HUES6 (cell line): ENCODE measurements at regions not wholly inside any gene's neighbourhood (a gene's known extent, or its start where the extent isn't known, plus 50 kb on each side); places are given as distances from the start of the nearest gene placed in this dataset.
"Not testable (repeated sequence)": the region's sequence is repeated elsewhere in the genome, so short reads cannot be mapped to it uniquely, and the experiment has no call there.

Experiments used
- H3K27ac ChIP-seq: 2 replicates; pipeline ENCODE4 v1.7.0; 2013; ENCODE audit warnings: low read depth, mild to moderate bottlenecking, low read length, inconsistent platforms
- H3K27me3 ChIP-seq: 2 replicates; pipeline ENCODE4 v1.6.1; 2013; ENCODE audit warnings: low read length; ENCODE audit not compliant: control insufficient read depth, insufficient read depth
- H3K36me3 ChIP-seq: 2 replicates; pipeline ENCODE4 v1.6.1; 2013; ENCODE audit warnings: low read length; ENCODE audit not compliant: control insufficient read depth, insufficient read depth
- H3K4me1 ChIP-seq: 2 replicates; pipeline ENCODE4 v1.6.1; 2013; ENCODE audit warnings: low read length; ENCODE audit not compliant: control insufficient read depth, insufficient read depth
- H3K4me3 ChIP-seq: 2 replicates; pipeline ENCODE4 v1.5.1; 2013; ENCODE audit warnings: low read depth, low read length
- H3K9ac ChIP-seq: one replicate; pipeline ENCODE4 v1.6.1; 2013; ENCODE audit warnings: mild to moderate bottlenecking, low read length
- H3K9me3 ChIP-seq: 2 replicates; pipeline ENCODE4 v1.6.1; 2013; ENCODE audit warnings: low read depth, low read length; ENCODE audit not compliant: control insufficient read depth, insufficient read depth

GRCh38 chr4:27407616-27408015 is 547.0 kb downstream of the STIM2 start:
- Histone ChIP-seq H3K4me3 (no peak overlapping the region), H3K9ac (no peak overlapping the region), H3K4me1 (no peaks in the 10 kb centered on the region), H3K36me3 (no peaks in the 10 kb centered on the region), H3K27ac (no peak overlapping the region), H3K27me3 (no peaks in the 10 kb centered on the region), H3K9me3 (peaks cover 21% of the 10 kb centered on the region)

DNA sequence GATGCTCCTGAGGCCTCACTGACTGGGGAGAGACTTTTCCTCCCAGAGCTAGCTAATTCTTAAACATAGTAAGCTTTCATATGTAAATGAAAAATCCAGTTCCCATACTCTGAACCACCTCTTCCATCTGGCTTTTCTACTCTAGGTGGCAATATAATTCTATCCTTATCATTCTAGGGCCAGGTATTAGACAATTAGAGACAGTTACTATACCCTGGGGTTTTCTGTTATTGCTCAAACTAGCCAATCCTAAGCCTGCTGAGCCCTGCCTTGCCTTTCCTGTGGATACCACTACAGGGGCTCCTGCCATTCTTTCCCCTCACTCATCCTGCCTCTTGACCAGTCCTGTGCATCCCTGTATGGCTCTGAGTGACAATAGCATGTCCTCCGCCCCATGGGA is 552.0 kb downstream of the STIM2 start:
- H3K36me3 ChIP-seq = no peaks in the 10 kb centered on the region

DNA sequence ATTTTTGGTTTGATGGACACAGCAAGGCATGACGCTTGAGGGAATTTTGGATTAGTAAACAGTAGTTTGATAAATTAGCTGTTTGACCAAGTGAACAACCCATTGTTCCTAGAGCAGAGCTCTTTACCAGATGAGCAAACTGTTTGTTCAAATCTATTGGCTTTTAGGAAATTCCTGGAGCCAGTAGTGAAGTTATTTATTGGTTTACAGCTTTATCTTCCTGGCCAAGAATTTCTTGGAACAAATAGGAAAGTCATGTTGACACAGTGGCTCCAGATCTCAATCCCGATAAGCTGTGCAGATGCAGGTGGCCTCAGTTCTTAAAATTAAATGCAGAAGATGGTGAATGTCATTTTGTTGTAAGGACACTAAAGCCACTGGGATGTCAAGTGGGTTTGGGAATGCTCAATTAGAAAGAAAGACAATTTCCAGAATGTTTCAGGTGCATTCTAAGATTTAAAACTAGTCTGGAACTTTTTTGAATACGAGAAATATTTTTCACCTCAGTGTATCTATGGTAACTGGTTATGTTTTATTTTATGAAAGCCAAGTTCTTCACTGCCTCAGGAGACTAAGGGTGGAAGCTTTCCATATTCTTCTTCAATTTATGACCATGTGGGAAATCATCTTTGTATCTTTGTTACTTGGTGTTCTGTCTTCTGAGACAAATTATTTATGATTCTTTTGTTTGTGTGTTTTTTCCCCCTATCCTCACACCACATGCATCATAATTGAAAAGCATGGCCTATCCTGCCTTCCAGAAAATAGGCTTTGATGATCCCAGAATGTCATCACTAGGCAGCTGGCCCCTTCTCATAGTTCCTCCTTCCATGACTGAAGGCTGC is 554.5 kb downstream of the STIM2 start:
- H3K9me3 ChIP-seq = peaks cover 16% of the 10 kb centered on the region
- no peak overlapping the region for H3K4me3 ChIP-seq
- H3K4me1 ChIP-seq = no peaks in the 10 kb centered on the region
- H3K27ac ChIP-seq = no peak overlapping the region
- no peak overlapping the region for H3K9ac ChIP-seq
- no peaks in the 10 kb centered on the region for H3K36me3 ChIP-seq
- H3K27me3 ChIP-seq = no peaks in the 10 kb centered on the region

More for the DNA sequence above, 552.0 kb downstream of the STIM2 start:
- H3K27me3 ChIP-seq = no peaks in the 10 kb centered on the region
- no peak overlapping the region for H3K9ac ChIP-seq
- no peak overlapping the region for H3K27ac ChIP-seq
- no peaks in the 10 kb centered on the region for H3K4me1 ChIP-seq
- peaks cover 12% of the 10 kb centered on the region for H3K9me3 ChIP-seq
- no peak overlapping the region for H3K4me3 ChIP-seq

DNA sequence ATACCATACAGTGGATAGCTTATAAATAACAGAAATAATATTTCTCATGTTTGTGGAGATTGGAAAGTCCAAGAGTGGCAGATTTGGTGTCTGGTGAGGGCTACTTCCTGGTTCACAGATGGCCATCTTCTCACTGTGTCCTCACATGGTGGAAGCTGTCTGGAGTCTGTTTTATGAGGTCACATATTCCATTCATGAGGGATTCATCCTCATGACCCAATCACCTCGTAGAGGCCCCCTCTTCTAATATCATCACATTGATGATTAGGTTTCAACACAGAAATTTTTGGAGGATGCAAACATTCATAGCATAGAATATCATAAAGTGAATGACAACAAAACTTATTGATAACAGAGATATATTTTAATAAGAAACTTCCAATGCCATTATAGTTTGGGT is 568.0 kb downstream of the STIM2 start:
- no peaks in the 10 kb centered on the region for H3K9me3 ChIP-seq
- no peak overlapping the region for H3K9ac ChIP-seq
- no peaks in the 10 kb centered on the region for H3K36me3 ChIP-seq
- H3K4me3 ChIP-seq = no peak overlapping the region
- H3K4me1 ChIP-seq = no peaks in the 10 kb centered on the region
- H3K27ac ChIP-seq = no peak overlapping the region
- no peaks in the 10 kb centered on the region for H3K27me3 ChIP-seq

- Histone ChIP-seq H3K27me3 (no peaks in the 10 kb centered on the region), H3K27ac (no peak overlapping the region), H3K9me3 (no peaks in the 10 kb centered on the region), H3K9ac (no peak overlapping the region), H3K36me3 (no peaks in the 10 kb centered on the region), H3K4me3 (no peak overlapping the region), H3K4me1 (no peaks in the 10 kb centered on the region)
These were observed 568.8 kb downstream of the STIM2 start for GRCh38 chr4:27429364-27429871.

- Histone ChIP-seq H3K4me1 (peaks cover 6% of the 10 kb centered on the region; the same call in 1 of the 2 replicates), H3K27ac (no peak overlapping the region), H3K4me3 (no peak overlapping the region), H3K9ac (no peak overlapping the region), H3K36me3 (no peaks in the 10 kb centered on the region), H3K9me3 (no peaks in the 10 kb centered on the region), H3K27me3 (no peaks in the 10 kb centered on the region)
These were observed 581.5 kb downstream of the STIM2 start for GRCh38 chr4:27442146-27442545.

DNA sequence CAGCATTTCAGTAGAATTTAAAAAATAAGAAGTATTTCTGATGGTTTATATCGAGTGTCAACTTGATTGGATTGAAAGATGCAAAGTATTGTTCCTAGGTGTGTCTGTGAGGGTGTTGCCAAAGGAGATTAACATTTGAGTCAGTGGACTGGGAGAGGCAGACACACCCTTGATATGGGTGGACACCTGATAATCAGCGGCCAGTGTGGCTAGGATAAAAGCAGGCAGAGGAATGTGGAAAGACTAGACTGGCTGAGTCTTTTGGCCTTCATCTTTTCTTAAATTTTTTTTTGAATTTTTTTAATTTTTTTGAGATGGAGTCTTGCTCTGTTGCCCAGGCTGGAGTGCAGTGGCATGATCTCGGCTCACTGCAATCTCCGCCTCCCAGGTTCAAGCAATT is 582.0 kb downstream of the STIM2 start:
- not testable (repeated sequence) for H3K4me1 ChIP-seq, H3K9ac ChIP-seq, H3K9me3 ChIP-seq, H3K36me3 ChIP-seq, H3K4me3 ChIP-seq, H3K27me3 ChIP-seq, H3K27ac ChIP-seq

- H3K27me3 ChIP-seq = no peaks in the 10 kb centered on the region
- H3K9me3 ChIP-seq = no peaks in the 10 kb centered on the region
- H3K36me3 ChIP-seq = no peaks in the 10 kb centered on the region
These were observed 603.2 kb downstream of the STIM2 start for GRCh38 chr4:27463816-27464215.

DNA sequence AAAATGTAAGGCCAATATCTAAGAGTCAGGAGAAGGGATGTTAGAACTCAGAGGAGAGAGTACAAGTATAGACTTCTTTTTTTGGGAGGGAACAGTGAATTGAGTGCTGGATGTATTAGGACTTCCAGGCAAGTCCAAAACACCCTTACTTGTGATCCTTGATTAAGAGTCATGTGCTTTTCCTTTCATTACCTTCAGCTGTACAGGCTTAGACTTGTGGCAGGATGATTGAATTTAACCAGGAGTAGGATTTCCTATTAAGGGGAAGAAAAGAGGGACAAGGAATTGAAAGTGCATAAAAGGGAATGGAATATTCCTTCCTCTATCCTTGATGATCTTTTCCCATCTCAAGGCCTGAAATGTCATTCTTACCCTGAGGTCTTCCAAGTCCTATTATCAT is 606.7 kb downstream of the STIM2 start:
- no peaks in the 10 kb centered on the region for H3K4me1 ChIP-seq
- H3K9ac ChIP-seq = no peak overlapping the region
- H3K36me3 ChIP-seq = no peaks in the 10 kb centered on the region
- H3K27ac ChIP-seq = no peak overlapping the region
- H3K9me3 ChIP-seq = no peaks in the 10 kb centered on the region
- H3K27me3 ChIP-seq = no peaks in the 10 kb centered on the region
- H3K4me3 ChIP-seq = no peak overlapping the region

More at GRCh38 chr4:27463816-27464215, 603.2 kb downstream of the STIM2 start:
- Histone ChIP-seq H3K4me1 (no peaks in the 10 kb centered on the region), H3K4me3 (no peak overlapping the region), H3K27ac (no peak overlapping the region), H3K9ac (no peak overlapping the region)

- Histone ChIP-seq H3K4me3 (no peak overlapping the region), H3K9ac (no peak overlapping the region), H3K27me3 (no peaks in the 10 kb centered on the region), H3K27ac (no peak overlapping the region), H3K9me3 (no peaks in the 10 kb centered on the region), H3K4me1 (no peaks in the 10 kb centered on the region), H3K36me3 (no peaks in the 10 kb centered on the region)
These were observed 611.7 kb downstream of the STIM2 start for GRCh38 chr4:27472364-27472763.

- no peaks in the 10 kb centered on the region for H3K9me3 ChIP-seq
- H3K4me3 ChIP-seq = no peak overlapping the region
- no peak overlapping the region for H3K9ac ChIP-seq
- no peaks in the 10 kb centered on the region for H3K36me3 ChIP-seq
- no peak overlapping the region for H3K27ac ChIP-seq
- H3K4me1 ChIP-seq = no peaks in the 10 kb centered on the region
- H3K27me3 ChIP-seq = no peaks in the 10 kb centered on the region
These were observed 614.0 kb downstream of the STIM2 start for GRCh38 chr4:27474691-27475090.
